CD14-positive monocyte (primary cell): ENCODE measurements at regions not wholly inside any gene's neighbourhood (a gene's known extent, or its start where the extent isn't known, plus 50 kb on each side); places are given as distances from the start of the nearest gene placed in this dataset.

Experiments
- DNase-seq, 3 donors: peaks; one replicate each; pipeline ENCODE4 v3.0.0-alpha.2; 2011 to 2022
- H2AFZ ChIP-seq: 2 replicates; pipeline ENCODE4 v1.6.0; 2012; ENCODE audit warnings: mild to moderate bottlenecking, low read depth, low read length, inconsistent platforms; ENCODE audit not compliant: insufficient read depth, poor library complexity, severe bottlenecking
- H3K27ac ChIP-seq, 2 donors: 1 replicate in 1 of 2; 2 replicates in 1 of 2; pipeline ENCODE4 v1.5.1; 2012 to 2013; ENCODE audit warnings: low read length in 2 of 2, control low read depth in 1 of 2, inconsistent platforms in 1 of 2, low read depth in 1 of 2, mild to moderate bottlenecking in 1 of 2
- H3K27me3 ChIP-seq, 2 donors: one replicate each; pipeline versions ENCODE4 v1.6.0 to v1.6.1; 2011 to 2013; ENCODE audit warnings: low read length in 2 of 2; ENCODE audit not compliant: control insufficient read depth in 2 of 2, insufficient read depth in 2 of 2
- H3K36me3 ChIP-seq, 2 donors: replicated peaks in 1 of 2; 1 replicate in 1 of 2; 2 replicates in 1 of 2; pipeline versions ENCODE4 v1.5.1 to v1.6.1; 2012 to 2013; ENCODE audit warnings: low read length in 2 of 2, control low read depth in 1 of 2, inconsistent platforms in 1 of 2, mild to moderate bottlenecking in 1 of 2; ENCODE audit not compliant: insufficient read depth in 2 of 2, control insufficient read depth in 1 of 2
- H3K4me1 ChIP-seq, 2 donors: 1 replicate in 1 of 2; 2 replicates in 1 of 2; pipeline versions ENCODE4 v1.5.1 to v1.6.1; 2012 to 2013; ENCODE audit warnings: low read length in 2 of 2, control low read depth in 1 of 2, inconsistent platforms in 1 of 2, mild to moderate bottlenecking in 1 of 2, moderate library complexity in 1 of 2; ENCODE audit not compliant: insufficient read depth in 2 of 2, control insufficient read depth in 1 of 2
- H3K4me2 ChIP-seq: replicated peaks from 2 replicates; pipeline ENCODE3; 2012; ENCODE audit warnings: low read length, moderate library complexity, mild to moderate bottlenecking; ENCODE audit not compliant: poor library complexity, severe bottlenecking; ENCODE audit errors: extremely low read depth
- H3K4me3 ChIP-seq, 3 experiments: fragments of 200-600 bp in 1 of 3; sonication (generic) in 1 of 3; replicated peaks in 1 of 3; 1 replicate in 2 of 3; 2 replicates in 1 of 3; pipeline ENCODE4 v1.5.1; 2011 to 2013; ENCODE audit warnings: low read length in 3 of 3, mild to moderate bottlenecking in 3 of 3, control low read depth in 2 of 3, low read depth in 2 of 3, inconsistent platforms in 1 of 3, moderate library complexity in 1 of 3
- H3K79me2 ChIP-seq: 2 replicates; pipeline ENCODE4 v1.6.0; 2012; ENCODE audit warnings: mild to moderate bottlenecking, control low read depth, inconsistent platforms, low read length, moderate library complexity; ENCODE audit not compliant: insufficient read depth
- H3K9ac ChIP-seq: 2 replicates; pipeline ENCODE4 v1.6.0; 2017; ENCODE audit warnings: low read length, mild to moderate bottlenecking; ENCODE audit not compliant: insufficient read depth, poor library complexity, severe bottlenecking
- H3K9me3 ChIP-seq, 2 donors: replicated peaks in 1 of 2; 1 replicate in 1 of 2; 2 replicates in 1 of 2; pipeline versions ENCODE4 v1.5.1 to v1.6.1; 2012 to 2013; ENCODE audit warnings: low read length in 2 of 2, control low read depth in 1 of 2; ENCODE audit not compliant: control insufficient read depth in 1 of 2, insufficient read depth in 1 of 2
- H4K20me1 ChIP-seq: 2 replicates; pipeline ENCODE4 v1.6.0; 2012; ENCODE audit warnings: mild to moderate bottlenecking, low read length, control low read depth, moderate library complexity; ENCODE audit not compliant: insufficient read depth
- H3K27ac Mint-ChIP-seq, 7 donors: one replicate each; pipeline ENCODE4 v1.8.0; 2020; ENCODE audit warnings: mild to moderate bottlenecking in 7 of 7, mixed read lengths in 7 of 7, moderate library complexity in 6 of 7, inconsistent platforms in 2 of 7
- H3K27me3 Mint-ChIP-seq, 3 donors: one replicate each; pipeline ENCODE4 v1.8.0; 2021 to 2022; ENCODE audit warnings: low read depth in 3 of 3, mild to moderate bottlenecking in 3 of 3, mixed read lengths in 3 of 3, moderate library complexity in 3 of 3, inconsistent platforms in 1 of 3
- H3K36me3 Mint-ChIP-seq, 2 donors: one replicate each; pipeline ENCODE4 v1.8.0; 2020; ENCODE audit warnings: mixed read lengths in 2 of 2, inconsistent platforms in 1 of 2, mild to moderate bottlenecking in 1 of 2
- H3K4me1 Mint-ChIP-seq: one replicate; pipeline ENCODE4 v1.8.0; 2020; ENCODE audit warnings: mild to moderate bottlenecking, mixed read lengths
- H3K4me3 Mint-ChIP-seq, 2 donors: one replicate each; pipeline ENCODE4 v1.8.0; 2020; ENCODE audit warnings: mild to moderate bottlenecking in 2 of 2, mixed read lengths in 2 of 2, moderate library complexity in 1 of 2
- H3K9me3 Mint-ChIP-seq, 7 donors: one replicate each; pipeline ENCODE4 v1.8.0; 2020 to 2022; ENCODE audit warnings: mixed read lengths in 7 of 7, mild to moderate bottlenecking in 6 of 7, moderate library complexity in 6 of 7, inconsistent platforms in 2 of 7
- WGBS: methylation state at CpG from one replicate; pipeline ENCODE4 v1.1.5; 2013; ENCODE audit warnings: missing lambda C conversion rate; ENCODE audit not compliant: insufficient coverage; 5-methylcytosine and 5-hydroxymethylcytosine counted together
- intact Hi-C, 2 donors: fragments of 100-400 bp; cut with micrococcal nuclease; formaldehyde crosslinking; loops; one replicate each; pipeline versions ENCODE4 v1.15.0 to v1.15.1; 2023
- TF ChIP-seq, protein P1 (sequence below): fragments of 200-600 bp; IDR thresholded peaks from one replicate; pipeline ENCODE4 v1.8.0; 2022; ENCODE audit warnings: antibody characterized with exemption, mild to moderate bottlenecking

DNA sequence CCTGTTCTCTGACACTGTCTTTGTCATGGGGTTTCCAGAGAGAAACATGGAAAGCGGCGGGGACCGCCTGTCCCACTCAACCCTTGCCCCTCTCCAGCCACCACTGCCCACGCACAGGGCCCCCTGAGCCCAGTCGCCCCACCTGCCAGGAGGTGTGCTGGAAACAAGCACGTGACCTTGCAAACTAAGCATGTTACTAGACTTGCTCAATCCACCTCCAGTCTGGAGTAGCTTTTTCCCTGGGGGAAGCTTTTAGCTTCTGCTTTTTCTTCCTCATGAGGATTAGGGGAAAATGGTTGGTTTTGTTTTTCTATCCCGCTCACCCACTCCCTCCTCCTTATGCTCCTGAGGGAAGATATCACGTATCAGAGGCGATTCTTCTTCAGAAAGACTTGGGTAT is 105.7 kb downstream of the PLEKHG1 start:
- 100% methylated on average over 5 of the region's 9 CpGs for whole genome bisulfite sequencing
- Histone ChIP-seq H3K9ac (no peak overlapping the region), H4K20me1 (no peaks in the 10 kb centered on the region), H3K4me2 (no peak overlapping the region), H3K79me2 (no peaks in the 10 kb centered on the region), H3K27me3 (no peaks in the 10 kb centered on the region), H2AFZ (no peak overlapping the region), H3K9me3 (no peaks in the 10 kb centered on the region), H3K27ac (no peak overlapping the region), H3K36me3 (no peaks in the 10 kb centered on the region), H3K4me1 (peaks cover 22 to 28% of the 10 kb centered on the region in 2 donors), H3K4me3 (no peak overlapping the region)
- Mint-ChIP-seq H3K27me3 (peaks cover 3 to 13% (median 4%) of the 10 kb centered on the region in 3 donors), H3K9me3 (peaks cover 0 to 6% (median 0%) of the 10 kb centered on the region in 7 donors), H3K27ac (no peak overlapping the region), H3K36me3 (no peaks in the 10 kb centered on the region), H3K4me1 (peaks cover 25% of the 10 kb centered on the region), H3K4me3 (no peak overlapping the region)
- DNase-seq = no peak
- intact Hi-C loops = no loop called here
- TF ChIP-seq, protein P1, sequence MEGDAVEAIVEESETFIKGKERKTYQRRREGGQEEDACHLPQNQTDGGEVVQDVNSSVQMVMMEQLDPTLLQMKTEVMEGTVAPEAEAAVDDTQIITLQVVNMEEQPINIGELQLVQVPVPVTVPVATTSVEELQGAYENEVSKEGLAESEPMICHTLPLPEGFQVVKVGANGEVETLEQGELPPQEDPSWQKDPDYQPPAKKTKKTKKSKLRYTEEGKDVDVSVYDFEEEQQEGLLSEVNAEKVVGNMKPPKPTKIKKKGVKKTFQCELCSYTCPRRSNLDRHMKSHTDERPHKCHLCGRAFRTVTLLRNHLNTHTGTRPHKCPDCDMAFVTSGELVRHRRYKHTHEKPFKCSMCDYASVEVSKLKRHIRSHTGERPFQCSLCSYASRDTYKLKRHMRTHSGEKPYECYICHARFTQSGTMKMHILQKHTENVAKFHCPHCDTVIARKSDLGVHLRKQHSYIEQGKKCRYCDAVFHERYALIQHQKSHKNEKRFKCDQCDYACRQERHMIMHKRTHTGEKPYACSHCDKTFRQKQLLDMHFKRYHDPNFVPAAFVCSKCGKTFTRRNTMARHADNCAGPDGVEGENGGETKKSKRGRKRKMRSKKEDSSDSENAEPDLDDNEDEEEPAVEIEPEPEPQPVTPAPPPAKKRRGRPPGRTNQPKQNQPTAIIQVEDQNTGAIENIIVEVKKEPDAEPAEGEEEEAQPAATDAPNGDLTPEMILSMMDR = no peak

DNA sequence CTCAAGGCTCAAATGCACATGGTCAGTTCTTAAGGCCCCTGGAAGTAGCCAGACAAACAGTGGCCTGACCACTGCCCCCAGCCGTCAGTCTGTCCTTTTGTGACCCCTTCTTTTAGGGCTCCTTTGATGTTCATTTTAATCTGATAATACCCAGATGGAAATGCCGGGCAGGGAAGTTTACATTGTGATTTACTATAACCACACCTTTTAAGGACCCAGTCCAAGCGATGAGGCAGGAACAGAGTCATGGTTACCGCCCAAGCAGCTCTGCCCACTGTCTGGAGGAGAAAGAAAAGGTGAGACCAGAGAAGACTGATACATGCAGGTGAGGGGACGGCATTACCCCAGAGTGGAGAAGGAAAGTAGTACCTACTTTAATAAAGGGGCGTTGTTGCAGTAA is 110.6 kb downstream of the PLEKHG1 start:
- peaks cover 0 to 1% (median 0%) of the 10 kb centered on the region in 7 donors for H3K9me3 Mint-ChIP-seq
- H3K4me2 ChIP-seq = no peak overlapping the region
- peaks cover 3 to 8% of the 10 kb centered on the region in 2 donors for H3K4me1 ChIP-seq

More for the DNA sequence above, 110.6 kb downstream of the PLEKHG1 start:
- 100% methylated on average over 2 of the region's 6 CpGs for WGBS
- Histone ChIP-seq H3K27me3 (no peaks in the 10 kb centered on the region), H3K27ac (no peak overlapping the region), H3K9ac (no peak overlapping the region), H3K79me2 (no peaks in the 10 kb centered on the region), H3K4me3 (no peak overlapping the region), H3K9me3 (no peaks in the 10 kb centered on the region), H3K36me3 (no peaks in the 10 kb centered on the region), H4K20me1 (no peaks in the 10 kb centered on the region), H2AFZ (no peak overlapping the region)
- Mint-ChIP-seq H3K27ac (peak overlapping the region in 1 of 7 donors; percentile 73), H3K27me3 (peaks cover 1 to 14% (median 4%) of the 10 kb centered on the region in 3 donors), H3K4me3 (no peak overlapping the region), H3K36me3 (no peaks in the 10 kb centered on the region), H3K4me1 (peaks cover 6% of the 10 kb centered on the region)
- DNase-seq = no peak
- intact Hi-C loops = no loop called here
- TF ChIP-seq, protein P1 = no peak
